ENCODE measurements at regions not wholly inside any gene's neighbourhood (a gene's known extent, or its start where the extent isn't known, plus 50 kb on each side); places are given as distances from the start of the nearest gene placed in this dataset.

- POLR2A ChIA-PET (ENCODE audit: unreplicated experiment) = no interaction called here
- BruUV-seq (replicated peaks) = no TSS peak
- H2AFZ ChIP-seq = no peak overlapping the region
Measured at GRCh38 chr16:51666821-51667220, 515.8 kb upstream of the SALL1 start.

GRCh38 chr16:51666074-51666473, 515.0 kb upstream of the SALL1 start:
- Histone ChIP-seq H2AFZ (no peak overlapping the region), H3F3A (ENCODE audit: insufficient read depth, low read depth) (no peaks in the 10 kb centered on the region), H3K79me2 (ENCODE audit: low read depth) (no peaks in the 10 kb centered on the region), H3K9me2 (ENCODE audit: insufficient read depth) (no peaks in the 10 kb centered on the region), H3K27ac (no peak overlapping the region), H3K27me3 (ENCODE audit: insufficient read depth, low read depth) (peaks cover 22% of the 10 kb centered on the region), H4K20me1 (ENCODE audit: insufficient read depth) (no peaks in the 10 kb centered on the region; the same call in 1 of the 2 replicates), H3K4me2 (no peak overlapping the region), H3K4me3 (no peak overlapping the region), H3K9me3 (ENCODE audit: insufficient read depth, low read depth) (no peaks in the 10 kb centered on the region), H3K36me3 (ENCODE audit: low read depth) (no peaks in the 10 kb centered on the region), H3K4me1 (replicated peaks; ENCODE audit: insufficient read depth) (no peaks in the 10 kb centered on the region)
- ChIA-PET CTCF (no interaction called here), POLR2A (ENCODE audit: unreplicated experiment) (no interaction called here)
- TF ChIP-seq CTCF (conservative IDR thresholded peaks at IDR 0.05) = no peak
- TF ChIP-seq EZH2 (IDR thresholded peaks at IDR 0.05; ENCODE audit: low read depth) = no peak
- no TSS peak for BruUV-seq (replicated peaks)
- no peak for DNase-seq
- intact Hi-C loops (cut with micrococcal nuclease; ENCODE audit: unreplicated experiment) = no loop called here

More at GRCh38 chr16:51666821-51667220, 515.8 kb upstream of the SALL1 start:
- intact Hi-C loops (cut with micrococcal nuclease; ENCODE audit: unreplicated experiment) = no loop called here
- H4K20me1 ChIP-seq (ENCODE audit: insufficient read depth) = no peaks in the 10 kb centered on the region; the same call in 1 of the 2 replicates
- H3K9me3 ChIP-seq (ENCODE audit: insufficient read depth, low read depth) = no peaks in the 10 kb centered on the region
- DNase-seq = no peak
- no peak overlapping the region for H3K4me3 ChIP-seq
- H3K36me3 ChIP-seq (ENCODE audit: low read depth) = no peaks in the 10 kb centered on the region
- H3K4me2 ChIP-seq = no peak overlapping the region
- CTCF ChIA-PET = no interaction called here
- no peak overlapping the region for H3K27ac ChIP-seq
- no peaks in the 10 kb centered on the region for H3F3A ChIP-seq (ENCODE audit: insufficient read depth, low read depth)
- peaks cover 21% of the 10 kb centered on the region for H3K27me3 ChIP-seq (ENCODE audit: insufficient read depth, low read depth)
- TF ChIP-seq CTCF (conservative IDR thresholded peaks at IDR 0.05) = no peak
- TF ChIP-seq EZH2 (IDR thresholded peaks at IDR 0.05; ENCODE audit: low read depth) = no peak
- H3K79me2 ChIP-seq (ENCODE audit: low read depth) = no peaks in the 10 kb centered on the region
- H3K9me2 ChIP-seq (ENCODE audit: insufficient read depth) = no peaks in the 10 kb centered on the region
- no peaks in the 10 kb centered on the region for H3K4me1 ChIP-seq (replicated peaks; ENCODE audit: insufficient read depth)

- ChIA-PET POLR2A (ENCODE audit: unreplicated experiment) (no interaction called here), CTCF (no interaction called here)
- no peak overlapping the region for H3K4me2 ChIP-seq
- H3K36me3 ChIP-seq (ENCODE audit: low read depth) = no peaks in the 10 kb centered on the region
- H3K9me2 ChIP-seq (ENCODE audit: insufficient read depth) = no peaks in the 10 kb centered on the region
- no peaks in the 10 kb centered on the region for H4K20me1 ChIP-seq (ENCODE audit: insufficient read depth)
- H3K27ac ChIP-seq = no peak overlapping the region
- no peak for TF ChIP-seq CTCF (conservative IDR thresholded peaks at IDR 0.05)
- no peak for TF ChIP-seq EZH2 (IDR thresholded peaks at IDR 0.05; ENCODE audit: low read depth)
- no peak for DNase-seq
- H3K4me1 ChIP-seq (replicated peaks; ENCODE audit: insufficient read depth) = no peaks in the 10 kb centered on the region
- intact Hi-C loops (cut with micrococcal nuclease; ENCODE audit: unreplicated experiment) = no loop called here
- no peaks in the 10 kb centered on the region for H3K9me3 ChIP-seq (ENCODE audit: insufficient read depth, low read depth)
- no peak overlapping the region for H2AFZ ChIP-seq
- no peaks in the 10 kb centered on the region for H3K79me2 ChIP-seq (ENCODE audit: low read depth)
- no peaks in the 10 kb centered on the region for H3F3A ChIP-seq (ENCODE audit: insufficient read depth, low read depth)
- no peak overlapping the region for H3K4me3 ChIP-seq
- H3K27me3 ChIP-seq (ENCODE audit: insufficient read depth, low read depth) = peaks cover 22% of the 10 kb centered on the region
- BruUV-seq (replicated peaks) = no TSS peak
Measured at GRCh38 chr16:51665436-51665998, 514.4 kb upstream of the SALL1 start.
